ENCODE measurements at regions not wholly inside any gene's neighbourhood (a gene's known extent, or its start where the extent isn't known, plus 50 kb on each side); places are given as distances from the start of the nearest gene placed in this dataset.

DNA sequence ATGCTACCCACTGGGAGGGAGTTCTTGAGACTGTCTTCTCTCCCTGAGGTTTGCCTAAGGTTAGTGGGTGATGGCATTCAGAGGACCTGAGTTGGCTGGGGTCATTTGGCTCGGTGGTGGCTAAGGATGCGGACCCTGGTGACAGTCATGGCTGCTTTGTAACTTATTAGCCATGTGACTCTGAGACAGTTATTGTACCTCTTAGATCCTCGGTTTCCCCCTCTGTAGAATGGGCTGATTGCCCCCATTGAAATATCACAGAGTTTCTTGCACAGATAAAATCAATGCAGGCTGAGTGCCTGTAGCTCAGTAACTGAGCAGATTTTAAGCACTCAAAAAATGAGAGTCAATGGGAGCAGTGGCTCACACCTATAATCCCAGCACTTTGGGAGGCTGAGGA, 96.7 kb upstream of the MED13L start:
- no peak for TF ChIP-seq CTCF (IDR thresholded peaks at IDR 0.05)
- TF ChIP-seq POLR2A (IDR thresholded peaks at IDR 0.05), result no peak

All from upper lobe of left lung (tissue), 4 donors.